ENCODE measurements at regions not wholly inside any gene's neighbourhood (a gene's known extent, or its start where the extent isn't known, plus 50 kb on each side); places are given as distances from the start of the nearest gene placed in this dataset.

DNA sequence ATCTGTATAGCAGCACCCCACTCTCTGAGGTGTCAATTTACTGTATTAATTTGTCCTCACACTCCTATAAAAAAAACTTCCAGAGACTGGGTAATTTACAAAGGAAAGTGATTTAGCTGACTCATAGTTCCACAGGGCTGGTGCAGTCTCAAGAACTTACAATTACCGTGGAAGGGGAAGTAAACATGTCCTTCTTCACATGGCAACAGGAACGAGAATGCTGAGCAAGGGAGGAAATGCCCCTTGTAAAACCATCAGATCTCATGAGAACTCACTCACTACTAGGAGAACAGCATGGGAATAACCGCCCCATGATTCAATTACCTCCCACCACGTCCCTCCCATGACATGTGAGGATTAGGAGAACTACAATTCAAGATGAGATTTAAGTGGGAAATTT, 602.6 kb downstream of the MTRR start:
- TF ChIP-seq, protein P1, sequence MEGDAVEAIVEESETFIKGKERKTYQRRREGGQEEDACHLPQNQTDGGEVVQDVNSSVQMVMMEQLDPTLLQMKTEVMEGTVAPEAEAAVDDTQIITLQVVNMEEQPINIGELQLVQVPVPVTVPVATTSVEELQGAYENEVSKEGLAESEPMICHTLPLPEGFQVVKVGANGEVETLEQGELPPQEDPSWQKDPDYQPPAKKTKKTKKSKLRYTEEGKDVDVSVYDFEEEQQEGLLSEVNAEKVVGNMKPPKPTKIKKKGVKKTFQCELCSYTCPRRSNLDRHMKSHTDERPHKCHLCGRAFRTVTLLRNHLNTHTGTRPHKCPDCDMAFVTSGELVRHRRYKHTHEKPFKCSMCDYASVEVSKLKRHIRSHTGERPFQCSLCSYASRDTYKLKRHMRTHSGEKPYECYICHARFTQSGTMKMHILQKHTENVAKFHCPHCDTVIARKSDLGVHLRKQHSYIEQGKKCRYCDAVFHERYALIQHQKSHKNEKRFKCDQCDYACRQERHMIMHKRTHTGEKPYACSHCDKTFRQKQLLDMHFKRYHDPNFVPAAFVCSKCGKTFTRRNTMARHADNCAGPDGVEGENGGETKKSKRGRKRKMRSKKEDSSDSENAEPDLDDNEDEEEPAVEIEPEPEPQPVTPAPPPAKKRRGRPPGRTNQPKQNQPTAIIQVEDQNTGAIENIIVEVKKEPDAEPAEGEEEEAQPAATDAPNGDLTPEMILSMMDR (IDR thresholded peaks at IDR 0.05): no peak
- no peak for TF ChIP-seq POLR2A (IDR thresholded peaks at IDR 0.05)
